Tibial artery (tissue), 4 donors: ENCODE measurements at regions not wholly inside any gene's neighbourhood (a gene's known extent, or its start where the extent isn't known, plus 50 kb on each side); places are given as distances from the start of the nearest gene placed in this dataset.
"Not testable (repeated sequence)": the region's sequence is repeated elsewhere in the genome, so short reads cannot be mapped to it uniquely, and the experiment has no call there.

ENCODE experiments used
- DNase-seq, 2 donors: peaks; one replicate each; pipeline ENCODE4 v3.0.0-alpha.2; 2019
- H3K27ac ChIP-seq, 2 donors: fragments of 200-600 bp; sonication (generic) in 1 of 2; 1 replicate in 1 of 2; 2 replicates in 1 of 2; pipeline ENCODE4 v1.5.1; 2018 to 2019; ENCODE audit warnings: mild to moderate bottlenecking in 1 of 2
- H3K27me3 ChIP-seq, 2 donors: fragments of 200-600 bp; sonication (generic) in 1 of 2; one replicate each; pipeline versions ENCODE4 v1.5.1 to v1.6.0; 2016 to 2019
- H3K36me3 ChIP-seq, 3 donors: fragments of 200-600 bp; sonication (generic) in 2 of 3; one replicate each; pipeline ENCODE4 v1.5.1; 2016 to 2019; ENCODE audit warnings: mild to moderate bottlenecking in 2 of 3
- H3K4me1 ChIP-seq, 4 donors: fragments of 200-600 bp; sonication (generic) in 2 of 4; 1 replicate in 3 of 4; 2 replicates in 1 of 4; pipeline ENCODE4 v1.5.1; 2016 to 2019
- H3K4me3 ChIP-seq, 2 donors: fragments of 200-600 bp; sonication (generic) in 1 of 2; 1 replicate in 1 of 2; 2 replicates in 1 of 2; pipeline ENCODE4 v1.5.1; 2018 to 2019; ENCODE audit warnings: mild to moderate bottlenecking in 2 of 2
- H3K9me3 ChIP-seq, 3 donors: fragments of 200-600 bp; sonication (generic) in 1 of 3; one replicate each; pipeline ENCODE4 v1.5.1; 2016 to 2019
- CTCF ChIP-seq, 2 experiments: fragments of 200-600 bp in 1 of 2; fragments of 450-650 bp in 1 of 2; IDR thresholded peaks; one replicate each; pipeline ENCODE4 v1.5.1; 2017 to 2019; ENCODE audit warnings: antibody characterized with exemption in 2 of 2, mild to moderate bottlenecking in 1 of 2, moderate library complexity in 1 of 2
- intact Hi-C: fragments of 100-400 bp; cut with DNase I; formaldehyde crosslinking; loops from one replicate; pipeline ENCODE4 v1.15.0; 2023; ENCODE audit warnings: low total_unique reads

GRCh38 chr14:62497708-62498107 is 547.5 kb downstream of the KCNH5 start:
- H3K9me3 ChIP-seq = peaks cover 0 to 15% (median 6%) of the 10 kb centered on the region in 3 donors
- no peaks in the 10 kb centered on the region for H3K36me3 ChIP-seq
- DNase-seq = no peak
- TF ChIP-seq CTCF (IDR thresholded peaks at IDR 0.05) = no peak
- intact Hi-C loops = no loop called here
- H3K27ac ChIP-seq = no peak overlapping the region
- no peaks in the 10 kb centered on the region for H3K27me3 ChIP-seq
- no peak overlapping the region for H3K4me3 ChIP-seq
- H3K4me1 ChIP-seq = no peaks in the 10 kb centered on the region

GRCh38 chr14:62501021-62501750 is 544.1 kb downstream of the KCNH5 start:
- no peak overlapping the region for H3K27ac ChIP-seq
- intact Hi-C loops = no loop called here
- no peaks in the 10 kb centered on the region for H3K4me1 ChIP-seq
- no peak for DNase-seq
- no peak for TF ChIP-seq CTCF (IDR thresholded peaks at IDR 0.05)
- peaks cover 0 to 15% (median 6%) of the 10 kb centered on the region in 3 donors for H3K9me3 ChIP-seq
- H3K27me3 ChIP-seq = no peaks in the 10 kb centered on the region
- H3K36me3 ChIP-seq = no peaks in the 10 kb centered on the region
- no peak overlapping the region for H3K4me3 ChIP-seq

- Histone ChIP-seq H3K9me3 (no peaks in the 10 kb centered on the region), H3K27me3 (no peaks in the 10 kb centered on the region), H3K27ac (no peak overlapping the region), H3K36me3 (no peaks in the 10 kb centered on the region), H3K4me3 (no peak overlapping the region), H3K4me1 (no peaks in the 10 kb centered on the region)
- no peak for TF ChIP-seq CTCF (IDR thresholded peaks at IDR 0.05)
- intact Hi-C loops = no loop called here
- no peak for DNase-seq
These were observed 540.2 kb downstream of the KCNH5 start for GRCh38 chr14:62505045-62505444.

GRCh38 chr14:62521309-62521708 is 523.9 kb downstream of the KCNH5 start:
- H3K27ac ChIP-seq, DNase-seq, H3K4me3 ChIP-seq, H3K36me3 ChIP-seq, H3K4me1 ChIP-seq, H3K27me3 ChIP-seq, intact Hi-C loops: not testable (repeated sequence)
- H3K9me3 ChIP-seq = peaks cover 0 to 11% (median 8%) of the 10 kb centered on the region in 3 donors

- H3K4me3 ChIP-seq = no peak overlapping the region
- H3K36me3 ChIP-seq = no peaks in the 10 kb centered on the region
- peaks cover 0 to 3% (median 0%) of the 10 kb centered on the region in 3 donors for H3K9me3 ChIP-seq
- no peak for TF ChIP-seq CTCF (IDR thresholded peaks at IDR 0.05)
- no peak overlapping the region for H3K27ac ChIP-seq
- intact Hi-C loops = no loop called here
- no peak for DNase-seq
- H3K27me3 ChIP-seq = no peaks in the 10 kb centered on the region
- H3K4me1 ChIP-seq = no peaks in the 10 kb centered on the region
These were observed 517.0 kb downstream of the KCNH5 start for GRCh38 chr14:62528296-62528695.

- Histone ChIP-seq H3K27me3 (no peaks in the 10 kb centered on the region), H3K9me3 (no peaks in the 10 kb centered on the region), H3K4me3 (no peak overlapping the region), H3K4me1 (no peaks in the 10 kb centered on the region), H3K36me3 (no peaks in the 10 kb centered on the region), H3K27ac (no peak overlapping the region)
- intact Hi-C loops = no loop called here
- TF ChIP-seq CTCF (IDR thresholded peaks at IDR 0.05) = no peak
- DNase-seq = no peak
These were observed 513.1 kb downstream of the KCNH5 start for GRCh38 chr14:62532181-62532580.
